HepG2 (cell line): ENCODE measurements at regions not wholly inside any gene's neighbourhood (a gene's known extent, or its start where the extent isn't known, plus 50 kb on each side); places are given as distances from the start of the nearest gene placed in this dataset.

ENCODE experiments used
- ATAC-seq: fragments of 200-7000 bp; cut with Tn5 transposase; 3 replicates; pipeline ENCODE4 v1.9.1; 2020; ENCODE audit warnings: mild to moderate bottlenecking, moderate library complexity
- BruUV-seq: library from RNA; stranded (reverse); fragments of 400-500 nt; replicated peaks from 2 replicates; lab custom pipeline; 2021; lab: Mats Ljungman, UMichigan
- CTCF ChIA-PET: fragments of 300-600 bp; formaldehyde crosslinking; extraction: SDS; loops from one replicate; lab custom pipeline; 2021; ENCODE audit warnings: low total read pairs, inconsistent platforms, low intra/inter-chr PET ratio; lab: Yijun Ruan, JAX
- POLR2A ChIA-PET: fragments of 350-600 bp; sonication (Branson Sonifier 250); formaldehyde crosslinking; loops from one replicate; lab custom pipeline; 2020; ENCODE audit warnings: antibody characterized with exemption, inconsistent platforms; lab: Yijun Ruan, JAX
- DNase-seq: peaks from one replicate; pipeline ENCODE4 v3.0.0-alpha.2; 2015; ENCODE audit warnings: low spot score
- FAIRE-seq: peaks from 3 replicates; lab custom pipeline; 2011; peaks lifted over from hg19 to GRCh38; lab: Jason Lieb, UNC
- H2AFZ ChIP-seq: one replicate; pipeline ENCODE4 v1.6.1; 2011; ENCODE audit warnings: low read length, inconsistent platforms
- H3K27ac ChIP-seq: fragments of 300-600 bp; 3 replicates; pipeline ENCODE4 v1.8.0; 2011; ENCODE audit warnings: mixed run types, mild to moderate bottlenecking, mixed read lengths, low read length, inconsistent platforms; ENCODE audit not compliant: insufficient read depth; ENCODE audit errors: extremely low read length
- H3K27me3 ChIP-seq, 2 experiments: fragments of 200-600 bp in 1 of 2; 2 replicates in 1 of 2; 3 replicates in 1 of 2; pipeline versions ENCODE4 v1.6.0 to v1.8.0; 2011; ENCODE audit warnings: low read length in 2 of 2, mild to moderate bottlenecking in 2 of 2, moderate library complexity in 2 of 2, inconsistent platforms in 1 of 2; ENCODE audit not compliant: insufficient read depth in 2 of 2, control insufficient read depth in 1 of 2
- H3K36me3 ChIP-seq, 2 experiments: fragments of 200-600 bp in 1 of 2; replicated peaks in 1 of 2; 2 replicates in 1 of 2; 3 replicates in 1 of 2; pipeline versions ENCODE4 v1.5.1 to v1.8.0; 2011; ENCODE audit warnings: low read length in 2 of 2, inconsistent platforms in 1 of 2; ENCODE audit not compliant: insufficient read depth in 2 of 2, control insufficient read depth in 1 of 2
- H3K4me1 ChIP-seq: 2 replicates; pipeline ENCODE4 v1.5.1; 2012; ENCODE audit warnings: low read length, inconsistent platforms; ENCODE audit not compliant: insufficient read depth
- H3K4me2 ChIP-seq: 2 replicates; pipeline ENCODE4 v1.6.0; 2011; ENCODE audit warnings: low read depth, low read length, inconsistent platforms
- H3K4me3 ChIP-seq, 3 experiments: fragments of 200-600 bp in 1 of 3; sonication (generic), shearing (Covaris generic) in 1 of 3; replicated peaks in 1 of 3; 2 replicates each; pipeline ENCODE4 v1.5.1; 2011 to 2016; ENCODE audit warnings: low read length in 3 of 3, inconsistent platforms in 2 of 3, low read depth in 2 of 3, mild to moderate bottlenecking in 2 of 3, control low read depth in 1 of 3, mixed read lengths in 1 of 3; ENCODE audit not compliant: insufficient read depth in 1 of 3
- H3K79me2 ChIP-seq: one replicate; pipeline ENCODE4 v1.6.1; 2011; ENCODE audit warnings: low read length, inconsistent platforms; ENCODE audit not compliant: insufficient read depth
- H3K9ac ChIP-seq: 2 replicates; pipeline ENCODE4 v1.6.0; 2011; ENCODE audit warnings: mild to moderate bottlenecking, low read depth, low read length, inconsistent platforms; ENCODE audit not compliant: insufficient read depth
- H3K9me3 ChIP-seq: 2 replicates; pipeline ENCODE4 v1.5.1; 2012; ENCODE audit warnings: mild to moderate bottlenecking, low read length
- H4K20me1 ChIP-seq: 2 replicates; pipeline ENCODE4 v1.6.0; 2011; ENCODE audit warnings: inconsistent platforms, mild to moderate bottlenecking, low read length, moderate library complexity; ENCODE audit not compliant: insufficient read depth
- CTCF ChIP-seq: sonication (generic); formaldehyde crosslinking; IDR thresholded peaks from 2 replicates; pipeline ENCODE4 v1.5.0; 2020; ENCODE audit warnings: mild to moderate bottlenecking, missing genetic modification reagents, moderate library complexity
- GPN1 ChIP-seq: sonication (generic); formaldehyde crosslinking; IDR thresholded peaks from 2 replicates; pipeline ENCODE4 v1.5.1; 2020; ENCODE audit warnings: missing genetic modification reagents, borderline replicate concordance
- GTF3A ChIP-seq: sonication (generic); formaldehyde crosslinking; conservative IDR thresholded peaks from 2 replicates; pipeline ENCODE4 v1.4.0; 2020; ENCODE audit warnings: mild to moderate bottlenecking, missing genetic modification reagents
- KMT2B ChIP-seq: IDR thresholded peaks from 2 replicates; pipeline ENCODE4 v1.6.1; 2016; ENCODE audit warnings: missing genetic modification reagents, missing compliant biosample characterization
- MAFG ChIP-seq: sonication (generic); formaldehyde crosslinking; IDR thresholded peaks from 2 replicates; pipeline ENCODE4 v1.5.1; 2020; ENCODE audit warnings: mild to moderate bottlenecking, missing genetic modification reagents
- POGZ ChIP-seq: sonication (generic); formaldehyde crosslinking; IDR thresholded peaks from 2 replicates; pipeline ENCODE4 v1.4.0; 2020; ENCODE audit warnings: mild to moderate bottlenecking, missing genetic modification reagents
- POLR2AphosphoS5 ChIP-seq: IDR thresholded peaks from 2 replicates; pipeline ENCODE4 v1.6.1; 2012; ENCODE audit warnings: low read depth, low read length
- RFXAP ChIP-seq: sonication (generic); formaldehyde crosslinking; IDR thresholded peaks from 2 replicates; pipeline ENCODE4 v1.4.0; 2020; ENCODE audit warnings: missing genetic modification reagents, borderline replicate concordance
- SNAPC2 ChIP-seq: sonication (generic); formaldehyde crosslinking; IDR thresholded peaks from 2 replicates; pipeline ENCODE4 v1.8.1; 2022; ENCODE audit warnings: mild to moderate bottlenecking, missing genetic modification reagents
- SP1 ChIP-seq, 2 experiments: fragments of 450-650 bp in 1 of 2; sonication (generic) in 1 of 2; formaldehyde crosslinking in 1 of 2; IDR thresholded peaks; 2 replicates each; pipeline versions ENCODE4 v1.4.0 to v1.6.1; 2016 to 2020; ENCODE audit warnings: missing genetic modification reagents in 1 of 2
- SRSF1 ChIP-seq: fragments of 200-400 bp; formaldehyde crosslinking; optimal IDR thresholded peaks from 2 replicates; pipeline ENCODE3; 2017; ENCODE audit warnings: mild to moderate bottlenecking, low read depth, low read length, moderate library complexity
- STAT5B ChIP-seq: sonication (generic); formaldehyde crosslinking; IDR thresholded peaks from 2 replicates; pipeline ENCODE4 v1.4.0; 2020; ENCODE audit warnings: missing genetic modification reagents
- STAT6 ChIP-seq: sonication (generic); formaldehyde crosslinking; IDR thresholded peaks from 2 replicates; pipeline ENCODE4 v1.4.0; 2020; ENCODE audit warnings: missing genetic modification reagents, mild to moderate bottlenecking, borderline replicate concordance
- TFDP2 ChIP-seq: sonication (generic); formaldehyde crosslinking; IDR thresholded peaks from 2 replicates; pipeline ENCODE4 v1.4.0; 2020; ENCODE audit warnings: missing genetic modification reagents
- TOPORS ChIP-seq: sonication (generic); formaldehyde crosslinking; IDR thresholded peaks from 2 replicates; pipeline ENCODE4 v1.8.0; 2023; ENCODE audit warnings: mild to moderate bottlenecking, missing genetic modification reagents
- ZNF124 ChIP-seq: sonication (generic); formaldehyde crosslinking; IDR thresholded peaks from 2 replicates; pipeline ENCODE4 v1.4.0; 2020; ENCODE audit warnings: missing genetic modification reagents
- ZNF17 ChIP-seq: sonication (generic); formaldehyde crosslinking; IDR thresholded peaks from 2 replicates; pipeline ENCODE4 v1.5.0; 2020; ENCODE audit warnings: mild to moderate bottlenecking, missing genetic modification reagents
- WGBS: methylation state at CpG from one replicate; pipeline ENCODE4 v1.1.6; 2017; ENCODE audit warnings: low lambda C conversion rate; 5-methylcytosine and 5-hydroxymethylcytosine counted together
- in situ Hi-C: cut with HindIII; loops from 2 replicates; pipeline ENCODE4 v1.10.0; 2017; ENCODE audit warnings: low pct_unique_long_range_greater_than_20kb; ENCODE audit not compliant: extremely low pct_ligation_motif_present
- intact Hi-C: fragments of 100-400 bp; cut with micrococcal nuclease; formaldehyde crosslinking; loops from one replicate; pipeline ENCODE4 v1.10.0; 2022; ENCODE audit not compliant: unreplicated experiment

- DNase-seq: no peak
- intact Hi-C loops (no loop called here), in situ Hi-C loops (no loop called here)
- Histone ChIP-seq H3K27me3 (no peaks in the 10 kb centered on the region), H4K20me1 (no peaks in the 10 kb centered on the region), H3K27ac (no peak overlapping the region), H3K9me3 (no peaks in the 10 kb centered on the region), H3K9ac (no peak overlapping the region), H2AFZ (no peak overlapping the region), H3K79me2 (no peaks in the 10 kb centered on the region), H3K36me3 (no peaks in the 10 kb centered on the region), H3K4me1 (no peaks in the 10 kb centered on the region), H3K4me2 (no peak overlapping the region), H3K4me3 (no peak overlapping the region)
- 60% methylated on average over 4 of the region's 6 CpGs for WGBS
- no TSS peak for BruUV-seq
- CTCF ChIA-PET: no interaction called here
- no peak for FAIRE-seq
- POLR2A ChIA-PET: no interaction called here
- TF ChIP-seq ZNF17 (no peak), GPN1 (CRISPR knock-in tag) (no peak), RFXAP (CRISPR knock-in tag) (no peak), SRSF1 (no peak), STAT5B (CRISPR knock-in tag) (no peak), CTCF (CRISPR knock-in tag) (no peak), KMT2B (no peak), POLR2AphosphoS5 (no peak), ZNF124 (CRISPR knock-in tag) (no peak)
- no peak for ATAC-seq
Measured at GRCh38 chr3:7978087-7978422, 523.6 kb upstream of the LMCD1 start.

GRCh38 chr3:7982126-7982525 lies 519.5 kb upstream of the LMCD1 start:
- no peak for FAIRE-seq
- Histone ChIP-seq H3K9ac (no peak overlapping the region), H4K20me1 (no peaks in the 10 kb centered on the region), H3K4me2 (no peak overlapping the region), H3K79me2 (no peaks in the 10 kb centered on the region), H3K4me1 (no peaks in the 10 kb centered on the region), H3K36me3 (no peaks in the 10 kb centered on the region), H3K27me3 (no peaks in the 10 kb centered on the region), H2AFZ (no peak overlapping the region), H3K27ac (no peak overlapping the region), H3K4me3 (no peak overlapping the region), H3K9me3 (no peaks in the 10 kb centered on the region; the same call in 1 of the 2 replicates)
- in situ Hi-C loops: no loop called here
- no peak for DNase-seq
- BruUV-seq: no TSS peak
- ChIA-PET POLR2A (no interaction called here), CTCF (no interaction called here)
- intact Hi-C loops: no loop called here
- ATAC-seq: no peak
- no peak for TF ChIP-seq MAFG (CRISPR knock-in tag)
- TF ChIP-seq SNAPC2 (CRISPR knock-in tag): no peak
- no peak for TF ChIP-seq GTF3A
- TF ChIP-seq TFDP2 (CRISPR knock-in tag): no peak
- TF ChIP-seq TOPORS (CRISPR knock-in tag): no peak
- no peak for TF ChIP-seq POGZ (CRISPR knock-in tag)
- TF ChIP-seq STAT6 (CRISPR knock-in tag): no peak
- TF ChIP-seq SP1 (IDR thresholded peaks at IDR 0.05): no peak
- no peak for TF ChIP-seq SP1 (CRISPR knock-in tag; IDR thresholded peaks at IDR 0.05)
